ENCODE measurements at regions not wholly inside any gene's neighbourhood (a gene's known extent, or its start where the extent isn't known, plus 50 kb on each side); places are given as distances from the start of the nearest gene placed in this dataset.
A peak's percentile ranks its signal among the peaks of the same experiment; 100 is the strongest.

GRCh38 chr13:85675151-85675907, 123.9 kb downstream of the SLITRK6 start:
- in situ Hi-C loops (cut with HindIII; ENCODE audit: low pct_unique_long_range_greater_than_20kb, low sequenced_read_pairs), result no loop called here
- no peak for DNase-seq (ENCODE audit: low read depth, low spot score)

GRCh38 chr13:85671336-85671735, 127.9 kb downstream of the SLITRK6 start:
- in situ Hi-C loops (cut with HindIII; ENCODE audit: low pct_unique_long_range_greater_than_20kb, low sequenced_read_pairs), result no loop called here
- no peak for DNase-seq (ENCODE audit: low read depth, low spot score)

- in situ Hi-C loops (cut with HindIII; ENCODE audit: low pct_unique_long_range_greater_than_20kb, low sequenced_read_pairs), result no loop called here
- DNase-seq (ENCODE audit: low read depth, low spot score), result no peak
Observed at GRCh38 chr13:85666356-85666755, 132.9 kb downstream of the SLITRK6 start.

- DNase-seq (ENCODE audit: low read depth, low spot score), result no peak
- in situ Hi-C loops (cut with HindIII; ENCODE audit: low pct_unique_long_range_greater_than_20kb, low sequenced_read_pairs), result no loop called here
Observed at GRCh38 chr13:85665286-85665685, 133.9 kb downstream of the SLITRK6 start.

- DNase-seq (ENCODE audit: low read depth, low spot score), result no peak
- in situ Hi-C loops (cut with HindIII; ENCODE audit: low pct_unique_long_range_greater_than_20kb, low sequenced_read_pairs), result no loop called here
Observed at GRCh38 chr13:85663856-85664255, 135.4 kb downstream of the SLITRK6 start.

GRCh38 chr13:85662186-85662585, 137.0 kb downstream of the SLITRK6 start:
- in situ Hi-C loops (cut with HindIII; ENCODE audit: low pct_unique_long_range_greater_than_20kb, low sequenced_read_pairs), result no loop called here
- DNase-seq (ENCODE audit: low read depth, low spot score), result no peak

- no peak for DNase-seq (ENCODE audit: low read depth, low spot score)
- in situ Hi-C loops (cut with HindIII; ENCODE audit: low pct_unique_long_range_greater_than_20kb, low sequenced_read_pairs), result no loop called here
Observed at GRCh38 chr13:85661675-85662074, 137.5 kb downstream of the SLITRK6 start.

- in situ Hi-C loops (cut with HindIII; ENCODE audit: low pct_unique_long_range_greater_than_20kb, low sequenced_read_pairs), result no loop called here
- no peak for DNase-seq (ENCODE audit: low read depth, low spot score)
Observed at GRCh38 chr13:85659493-85659892, 139.7 kb downstream of the SLITRK6 start.

GRCh38 chr13:85657942-85658341, 141.3 kb downstream of the SLITRK6 start:
- in situ Hi-C loops (cut with HindIII; ENCODE audit: low pct_unique_long_range_greater_than_20kb, low sequenced_read_pairs), result no loop called here
- DNase-seq (ENCODE audit: low read depth, low spot score), result no peak

GRCh38 chr13:85655040-85655439, 144.2 kb downstream of the SLITRK6 start:
- in situ Hi-C loops (cut with HindIII; ENCODE audit: low pct_unique_long_range_greater_than_20kb, low sequenced_read_pairs), result no loop called here
- DNase-seq (ENCODE audit: low read depth, low spot score), result no peak

GRCh38 chr13:85654227-85654626, 145.0 kb downstream of the SLITRK6 start:
- in situ Hi-C loops (cut with HindIII; ENCODE audit: low pct_unique_long_range_greater_than_20kb, low sequenced_read_pairs), result no loop called here
- no peak for DNase-seq (ENCODE audit: low read depth, low spot score)

GRCh38 chr13:85653681-85654080, 145.5 kb downstream of the SLITRK6 start:
- DNase-seq (ENCODE audit: low read depth, low spot score), result no peak
- in situ Hi-C loops (cut with HindIII; ENCODE audit: low pct_unique_long_range_greater_than_20kb, low sequenced_read_pairs), result no loop called here

GRCh38 chr13:85652491-85652890, 146.7 kb downstream of the SLITRK6 start:
- DNase-seq (ENCODE audit: low read depth, low spot score), result no peak
- in situ Hi-C loops (cut with HindIII; ENCODE audit: low pct_unique_long_range_greater_than_20kb, low sequenced_read_pairs), result no loop called here

GRCh38 chr13:85651440-85651839, 147.8 kb downstream of the SLITRK6 start:
- in situ Hi-C loops (cut with HindIII; ENCODE audit: low pct_unique_long_range_greater_than_20kb, low sequenced_read_pairs), result no loop called here
- no peak for DNase-seq (ENCODE audit: low read depth, low spot score)

- DNase-seq (ENCODE audit: low read depth, low spot score), result no peak
- in situ Hi-C loops (cut with HindIII; ENCODE audit: low pct_unique_long_range_greater_than_20kb, low sequenced_read_pairs), result no loop called here
Observed at GRCh38 chr13:85650613-85651012, 148.6 kb downstream of the SLITRK6 start.

- no peak for DNase-seq (ENCODE audit: low read depth, low spot score)
- in situ Hi-C loops (cut with HindIII; ENCODE audit: low pct_unique_long_range_greater_than_20kb, low sequenced_read_pairs), result no loop called here
Observed at GRCh38 chr13:85640727-85641126, 158.5 kb downstream of the SLITRK6 start.

- in situ Hi-C loops (cut with HindIII; ENCODE audit: low pct_unique_long_range_greater_than_20kb, low sequenced_read_pairs), result no loop called here
Observed at GRCh38 chr13:85638815-85639393, 160.3 kb downstream of the SLITRK6 start.

GRCh38 chr13:85638265-85638664, 161.0 kb downstream of the SLITRK6 start:
- DNase-seq (ENCODE audit: low read depth, low spot score), result no peak
- in situ Hi-C loops (cut with HindIII; ENCODE audit: low pct_unique_long_range_greater_than_20kb, low sequenced_read_pairs), result no loop called here

More at GRCh38 chr13:85638815-85639393, 160.3 kb downstream of the SLITRK6 start:
- DNase-seq (ENCODE audit: low read depth, low spot score), result no peak

GRCh38 chr13:85632526-85633195, 166.6 kb downstream of the SLITRK6 start:
- in situ Hi-C loops (cut with HindIII; ENCODE audit: low pct_unique_long_range_greater_than_20kb, low sequenced_read_pairs), result no loop called here
- peak; percentile 91 for DNase-seq (ENCODE audit: low read depth, low spot score)

Data from SK-MEL-5 (cell line).